ENCODE measurements at regions not wholly inside any gene's neighbourhood (a gene's known extent, or its start where the extent isn't known, plus 50 kb on each side); places are given as distances from the start of the nearest gene placed in this dataset.

GRCh38 chr4:106529348-106530023, 160.9 kb upstream of the GIMD1 start:
- TF ChIP-seq CTCF (conservative IDR thresholded peaks at IDR 0.05) (no peak), ZFX (IDR thresholded peaks at IDR 0.05) (no peak)
